ENCODE measurements at regions not wholly inside any gene's neighbourhood (a gene's known extent, or its start where the extent isn't known, plus 50 kb on each side); places are given as distances from the start of the nearest gene placed in this dataset.

DNA sequence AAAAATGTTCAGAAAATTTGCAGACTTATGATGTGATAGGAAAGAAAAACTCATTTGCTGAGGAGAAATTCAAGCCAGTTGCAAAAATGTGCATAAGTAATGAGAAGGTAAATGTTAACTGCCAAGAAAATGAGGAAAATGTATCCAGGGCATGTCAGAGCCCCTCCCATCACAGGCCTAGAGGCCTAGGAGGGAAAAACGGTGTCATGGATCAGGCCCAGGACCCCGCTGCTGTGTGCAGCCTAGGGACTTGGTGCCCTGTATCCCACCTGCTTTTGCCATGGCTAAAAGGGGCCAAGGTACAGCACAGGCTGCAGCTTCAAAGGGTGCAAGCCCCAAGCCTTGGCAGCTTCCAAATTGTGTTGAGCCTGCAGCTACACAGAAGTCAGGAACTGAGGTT is 214.0 kb upstream of the ADGRL4 start:
- H2BK15ac ChIP-seq (ENCODE audit: low read depth, poor library complexity, severe bottlenecking), result no peak overlapping the region

DNA sequence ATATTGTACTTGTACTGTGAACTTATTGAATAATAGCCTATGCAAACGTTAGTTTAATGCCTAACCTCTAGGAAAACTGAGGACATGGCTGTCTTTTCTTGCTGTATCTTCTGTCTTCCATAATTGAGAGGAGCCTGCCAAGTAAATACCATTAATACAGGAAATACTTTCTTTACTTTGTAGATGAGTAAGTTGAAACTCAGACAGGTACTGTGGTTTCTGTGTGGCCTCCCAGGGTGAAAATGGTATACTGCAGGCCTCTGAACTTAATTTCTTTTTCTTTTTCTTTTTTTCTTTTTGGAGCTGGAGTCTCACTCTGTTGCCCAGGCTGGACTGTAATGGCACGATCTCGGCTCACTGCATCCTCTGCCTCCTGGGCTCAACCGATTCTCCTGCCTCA is 208.8 kb upstream of the ADGRL4 start:
- Histone ChIP-seq H2BK120ac (ENCODE audit: low read depth, low read length) (no peak overlapping the region), H4K91ac (ENCODE audit: low read length) (no peak overlapping the region), H2AFZ (ENCODE audit: low read depth, low read length) (no peak overlapping the region), H3K79me1 (replicated peaks; ENCODE audit: low read length, poor library complexity, severe bottlenecking) (no peaks in the 10 kb centered on the region), H2BK12ac (ENCODE audit: low read length in 2 of 2) (no peak overlapping the region), H3K4ac (ENCODE audit: low read depth in 1 of 2, low read length in 2 of 2) (no peak overlapping the region), H3K14ac (ENCODE audit: low read length in 2 of 2) (no peak overlapping the region), H2BK5ac (ENCODE audit: low read depth, low read length, poor library complexity, severe bottlenecking) (no peak overlapping the region), H3K4me3 (ENCODE audit: insufficient read depth in 1 of 2, low read depth in 1 of 2, low read length in 2 of 2) (no peak overlapping the region), H3K27ac (ENCODE audit: low read length, poor library complexity, severe bottlenecking) (no peak overlapping the region), H3K9ac (ENCODE audit: low read length) (no peak overlapping the region), H3K4me2 (ENCODE audit: low read length, poor library complexity, severe bottlenecking) (no peak overlapping the region), H3K27me3 (ENCODE audit: control insufficient read depth in 1 of 2, insufficient read depth in 1 of 2, low read length in 2 of 2) (no peaks in the 10 kb centered on the region), H3K4me1 (ENCODE audit: control insufficient read depth, insufficient read depth, low read depth, low read length) (no peaks in the 10 kb centered on the region), H2BK15ac (ENCODE audit: low read depth, poor library complexity, severe bottlenecking) (no peak overlapping the region), H3K9me3 (ENCODE audit: control insufficient read depth, low read length) (no peaks in the 10 kb centered on the region), H3K36me3 (ENCODE audit: control insufficient read depth in 1 of 2, insufficient read depth in 2 of 2, low read depth in 1 of 2, low read length in 2 of 2) (no peaks in the 10 kb centered on the region), H4K8ac (ENCODE audit: low read length) (no peak overlapping the region), H3K23ac (ENCODE audit: low read length in 2 of 2) (no peak overlapping the region), H2AK5ac (ENCODE audit: low read length, severe bottlenecking) (no peak overlapping the region), H3K18ac (ENCODE audit: low read depth in 1 of 2, low read length in 2 of 2) (no peak overlapping the region)
- WGBS, result 100% methylated on average over 3 of the region's 4 CpGs
- no peak for DNase-seq

More for the DNA sequence above, 214.0 kb upstream of the ADGRL4 start:
- no peak overlapping the region for H2BK5ac ChIP-seq (ENCODE audit: low read depth, low read length, poor library complexity, severe bottlenecking)
- no peak overlapping the region for H4K8ac ChIP-seq (ENCODE audit: low read length)
- H3K4me1 ChIP-seq (ENCODE audit: control insufficient read depth, insufficient read depth, low read depth, low read length), result no peaks in the 10 kb centered on the region
- H3K23ac ChIP-seq (ENCODE audit: low read length in 2 of 2), result no peak overlapping the region
- H3K36me3 ChIP-seq (ENCODE audit: control insufficient read depth in 1 of 2, insufficient read depth in 2 of 2, low read depth in 1 of 2, low read length in 2 of 2), result peaks cover 0 to 2% of the 10 kb centered on the region in 2 experiments
- no peak overlapping the region for H2AK5ac ChIP-seq (ENCODE audit: low read length, severe bottlenecking)
- no peak overlapping the region for H3K9ac ChIP-seq (ENCODE audit: low read length)
- no peaks in the 10 kb centered on the region for H3K79me1 ChIP-seq (replicated peaks; ENCODE audit: low read length, poor library complexity, severe bottlenecking)
- no peak overlapping the region for H3K14ac ChIP-seq (ENCODE audit: low read length in 2 of 2)
- 83% methylated on average over 2 of the region's 2 CpGs for WGBS
- peak overlapping the region; percentile 68 for H4K91ac ChIP-seq (ENCODE audit: low read length)
- no peaks in the 10 kb centered on the region for H3K27me3 ChIP-seq (ENCODE audit: control insufficient read depth in 1 of 2, insufficient read depth in 1 of 2, low read length in 2 of 2)
- no peak overlapping the region for H3K18ac ChIP-seq (ENCODE audit: low read depth in 1 of 2, low read length in 2 of 2)
- no peak overlapping the region for H2BK120ac ChIP-seq (ENCODE audit: low read depth, low read length)
- no peak for DNase-seq
- H3K4ac ChIP-seq (ENCODE audit: low read depth in 1 of 2, low read length in 2 of 2), result no peak overlapping the region
- no peak overlapping the region for H3K4me3 ChIP-seq (ENCODE audit: insufficient read depth in 1 of 2, low read depth in 1 of 2, low read length in 2 of 2)
- H3K27ac ChIP-seq (ENCODE audit: low read length, poor library complexity, severe bottlenecking), result no peak overlapping the region
- H2BK12ac ChIP-seq (ENCODE audit: low read length in 2 of 2), result no peak overlapping the region
- no peak overlapping the region for H2AFZ ChIP-seq (ENCODE audit: low read depth, low read length)
- H3K9me3 ChIP-seq (ENCODE audit: control insufficient read depth, low read length), result peaks cover 8% of the 10 kb centered on the region
- H3K4me2 ChIP-seq (ENCODE audit: low read length, poor library complexity, severe bottlenecking), result no peak overlapping the region

DNA sequence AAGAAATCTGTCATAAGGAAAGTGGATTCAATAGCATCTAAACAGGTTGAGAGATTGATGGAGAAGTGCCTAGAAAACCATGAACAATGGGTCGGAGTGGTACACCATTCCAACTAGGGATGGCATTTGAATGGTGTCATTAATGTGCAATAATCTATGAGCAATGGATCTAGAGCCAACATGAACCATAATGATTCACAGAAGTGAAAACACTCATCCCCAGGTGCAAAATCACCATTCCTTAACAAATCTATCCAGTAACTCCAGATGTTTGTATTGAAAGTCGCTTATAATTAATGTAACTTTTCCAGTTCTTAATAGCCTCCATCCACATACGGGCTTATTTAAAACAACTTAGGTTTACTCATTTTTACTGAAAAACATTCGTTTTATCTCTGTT is 201.3 kb upstream of the ADGRL4 start:
- H3K4me2 ChIP-seq (ENCODE audit: low read length, poor library complexity, severe bottlenecking), result no peak overlapping the region
- H4K8ac ChIP-seq (ENCODE audit: low read length), result no peak overlapping the region
- H3K4ac ChIP-seq (ENCODE audit: low read depth in 1 of 2, low read length in 2 of 2), result no peak overlapping the region
- H3K79me1 ChIP-seq (replicated peaks; ENCODE audit: low read length, poor library complexity, severe bottlenecking), result no peaks in the 10 kb centered on the region
- 93% methylated on average over 2 of the region's 4 CpGs for WGBS
- no peak overlapping the region for H3K27ac ChIP-seq (ENCODE audit: low read length, poor library complexity, severe bottlenecking)
- H3K4me1 ChIP-seq (ENCODE audit: control insufficient read depth, insufficient read depth, low read depth, low read length), result no peaks in the 10 kb centered on the region
- H2BK12ac ChIP-seq (ENCODE audit: low read length in 2 of 2), result no peak overlapping the region
- no peak overlapping the region for H3K18ac ChIP-seq (ENCODE audit: low read depth in 1 of 2, low read length in 2 of 2)
- H2BK120ac ChIP-seq (ENCODE audit: low read depth, low read length), result no peak overlapping the region
- no peak overlapping the region for H2BK15ac ChIP-seq (ENCODE audit: low read depth, poor library complexity, severe bottlenecking)
- no peak overlapping the region for H4K91ac ChIP-seq (ENCODE audit: low read length)
- H3K23ac ChIP-seq (ENCODE audit: low read length in 2 of 2), result no peak overlapping the region
- no peak overlapping the region for H3K9ac ChIP-seq (ENCODE audit: low read length)
- no peak overlapping the region for H2AK5ac ChIP-seq (ENCODE audit: low read length, severe bottlenecking)
- H2AFZ ChIP-seq (ENCODE audit: low read depth, low read length), result no peak overlapping the region
- H2BK5ac ChIP-seq (ENCODE audit: low read depth, low read length, poor library complexity, severe bottlenecking), result no peak overlapping the region
- no peaks in the 10 kb centered on the region for H3K27me3 ChIP-seq (ENCODE audit: control insufficient read depth in 1 of 2, insufficient read depth in 1 of 2, low read length in 2 of 2)
- H3K36me3 ChIP-seq (ENCODE audit: control insufficient read depth in 1 of 2, insufficient read depth in 2 of 2, low read depth in 1 of 2, low read length in 2 of 2), result no peaks in the 10 kb centered on the region
- H3K4me3 ChIP-seq (ENCODE audit: insufficient read depth in 1 of 2, low read depth in 1 of 2, low read length in 2 of 2), result no peak overlapping the region
- no peak overlapping the region for H3K14ac ChIP-seq (ENCODE audit: low read length in 2 of 2)
- no peak for DNase-seq
- no peaks in the 10 kb centered on the region for H3K9me3 ChIP-seq (ENCODE audit: control insufficient read depth, low read length)

DNA sequence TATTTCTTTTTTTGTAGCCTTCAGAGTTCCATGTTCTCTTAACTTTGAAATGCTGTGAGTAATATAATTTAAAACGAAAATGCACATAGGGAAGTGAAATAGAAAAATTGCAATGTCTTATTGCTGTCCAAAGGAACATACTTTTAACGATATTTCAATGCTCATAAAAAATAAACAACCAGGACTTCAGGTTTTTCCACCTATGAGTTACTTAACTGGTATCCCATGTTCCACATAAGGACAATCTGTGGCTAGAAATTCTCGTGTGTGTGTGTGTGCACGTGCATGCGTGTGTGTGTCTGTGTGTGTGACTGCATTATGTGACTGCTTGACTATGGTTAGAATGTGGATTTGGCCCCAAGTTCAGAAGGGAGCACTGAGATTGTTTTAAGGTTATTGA is 200.8 kb upstream of the ADGRL4 start:
- Histone ChIP-seq H3K4ac (ENCODE audit: low read depth in 1 of 2, low read length in 2 of 2) (no peak overlapping the region), H4K8ac (ENCODE audit: low read length) (no peak overlapping the region), H3K4me1 (ENCODE audit: control insufficient read depth, insufficient read depth, low read depth, low read length) (no peaks in the 10 kb centered on the region), H3K18ac (ENCODE audit: low read depth in 1 of 2, low read length in 2 of 2) (no peak overlapping the region), H3K14ac (ENCODE audit: low read length in 2 of 2) (peak overlapping the region in 1 of 2 experiments; percentile 60), H3K4me3 (ENCODE audit: insufficient read depth in 1 of 2, low read depth in 1 of 2, low read length in 2 of 2) (no peak overlapping the region), H2BK12ac (ENCODE audit: low read length in 2 of 2) (no peak overlapping the region), H3K27me3 (ENCODE audit: control insufficient read depth in 1 of 2, insufficient read depth in 1 of 2, low read length in 2 of 2) (no peaks in the 10 kb centered on the region), H3K9ac (ENCODE audit: low read length) (no peak overlapping the region), H3K27ac (ENCODE audit: low read length, poor library complexity, severe bottlenecking) (no peak overlapping the region), H3K4me2 (ENCODE audit: low read length, poor library complexity, severe bottlenecking) (no peak overlapping the region), H3K79me1 (replicated peaks; ENCODE audit: low read length, poor library complexity, severe bottlenecking) (no peaks in the 10 kb centered on the region), H2BK15ac (ENCODE audit: low read depth, poor library complexity, severe bottlenecking) (no peak overlapping the region), H4K91ac (ENCODE audit: low read length) (no peak overlapping the region), H2AK5ac (ENCODE audit: low read length, severe bottlenecking) (no peak overlapping the region), H3K23ac (ENCODE audit: low read length in 2 of 2) (no peak overlapping the region), H3K9me3 (ENCODE audit: control insufficient read depth, low read length) (no peaks in the 10 kb centered on the region), H2BK5ac (ENCODE audit: low read depth, low read length, poor library complexity, severe bottlenecking) (no peak overlapping the region), H2AFZ (ENCODE audit: low read depth, low read length) (no peak overlapping the region), H2BK120ac (ENCODE audit: low read depth, low read length) (no peak overlapping the region), H3K36me3 (ENCODE audit: control insufficient read depth in 1 of 2, insufficient read depth in 2 of 2, low read depth in 1 of 2, low read length in 2 of 2) (no peaks in the 10 kb centered on the region)
- no peak for DNase-seq
- WGBS, result 97% methylated on average over 4 of the region's 5 CpGs

All from mesenchymal stem cell (in vitro differentiated cells and primary cell).